ENCODE measurements at regions not wholly inside any gene's neighbourhood (a gene's known extent, or its start where the extent isn't known, plus 50 kb on each side); places are given as distances from the start of the nearest gene placed in this dataset.
A peak's percentile ranks its signal among the peaks of the same experiment; 100 is the strongest.

GRCh38 chr10:30765022-30765615 is 135.6 kb upstream of the LYZL2 start:
- Histone ChIP-seq H3K23me2 (ENCODE audit: insufficient read length, low read depth, low read length, poor library complexity, severe bottlenecking) (no peaks in the 10 kb centered on the region), H3K56ac (ENCODE audit: insufficient read length, low read depth, low read length) (no peak overlapping the region), H3K79me1 (ENCODE audit: insufficient read depth, low read depth, low read length, poor library complexity, severe bottlenecking) (no peaks in the 10 kb centered on the region), H4K91ac (ENCODE audit: insufficient read length, low read depth, low read length) (no peak overlapping the region), H3K18ac (ENCODE audit: insufficient read length, low read depth, low read length) (no peak overlapping the region), H3T11ph (ENCODE audit: low read length) (no peak overlapping the region), H4K5ac (ENCODE audit: insufficient read length, low read depth, low read length) (no peak overlapping the region), H2BK5ac (ENCODE audit: insufficient read length, low read length) (no peak overlapping the region), H2AK5ac (ENCODE audit: insufficient read length, low read length) (no peak overlapping the region), H4K8ac (replicated peaks; ENCODE audit: insufficient read length, low read depth, low read length) (no peak overlapping the region), H4K20me1 (ENCODE audit: control insufficient read depth, insufficient read depth, insufficient read length) (no peaks in the 10 kb centered on the region), H3K27me3 (ENCODE audit: insufficient read depth, low read length) (no peaks in the 10 kb centered on the region), H3K9ac (ENCODE audit: extremely low read depth, insufficient read length, low read length) (no peak overlapping the region), H3K27ac (ENCODE audit: insufficient read length, low read depth, low read length) (no peak overlapping the region), H3K14ac (ENCODE audit: insufficient read depth, low read length) (peak overlapping the region; percentile 21; the same call in 1 of the 2 replicates), H3K4me2 (ENCODE audit: insufficient read depth, insufficient read length, low read length) (no peak overlapping the region), H3K4me1 (ENCODE audit: insufficient read depth, low read length) (no peaks in the 10 kb centered on the region), H3K4ac (ENCODE audit: low read depth, low read length) (no peak overlapping the region), H3K79me2 (ENCODE audit: insufficient read depth, low read length) (no peaks in the 10 kb centered on the region), H2BK15ac (ENCODE audit: low read depth, low read length) (no peak overlapping the region), H2BK120ac (ENCODE audit: low read depth, low read length, poor library complexity, severe bottlenecking) (no peak overlapping the region), H2BK20ac (ENCODE audit: low read depth, low read length, poor library complexity, severe bottlenecking) (no peak overlapping the region), H3K9me3 (ENCODE audit: control insufficient read depth, low read depth, low read length) (peaks cover 4% of the 10 kb centered on the region), H3K23ac (ENCODE audit: insufficient read length, low read depth, low read length) (no peak overlapping the region), H2BK12ac (ENCODE audit: insufficient read length, low read depth, low read length) (no peak overlapping the region), H2AFZ (ENCODE audit: low read length) (no peak overlapping the region)
- WGBS (ENCODE audit: extremely low coverage, insufficient read length, low lambda C conversion rate), result no CpG with 5 or more reads among the region's 11 CpGs
- H3K4me3 Mint-ChIP-seq, result no peak overlapping the region
- H3K36me3 Mint-ChIP-seq (ENCODE audit: insufficient read depth in 1 of 3, low read depth in 3 of 3), result peaks cover 2 to 29% (median 9%) of the 10 kb centered on the region in 3 experiments; a peak in 6 of 7 replicates
- H3K27ac Mint-ChIP-seq, result no peak overlapping the region; a peak in 1 of 7 replicates
- no peak for TF ChIP-seq CTCF (conservative IDR thresholded peaks at IDR 0.05)
- H3K9me3 Mint-ChIP-seq, result peaks cover 33 to 35% of the 10 kb centered on the region in 2 experiments
- peaks cover 4% of the 10 kb centered on the region for H3K27me3 Mint-ChIP-seq (ENCODE audit: low read depth)
- no peak for DNase-seq
- H3K4me1 Mint-ChIP-seq, result no peaks in the 10 kb centered on the region

Data from H9 (cell line).